ENCODE measurements at regions not wholly inside any gene's neighbourhood (a gene's known extent, or its start where the extent isn't known, plus 50 kb on each side); places are given as distances from the start of the nearest gene placed in this dataset.

DNA sequence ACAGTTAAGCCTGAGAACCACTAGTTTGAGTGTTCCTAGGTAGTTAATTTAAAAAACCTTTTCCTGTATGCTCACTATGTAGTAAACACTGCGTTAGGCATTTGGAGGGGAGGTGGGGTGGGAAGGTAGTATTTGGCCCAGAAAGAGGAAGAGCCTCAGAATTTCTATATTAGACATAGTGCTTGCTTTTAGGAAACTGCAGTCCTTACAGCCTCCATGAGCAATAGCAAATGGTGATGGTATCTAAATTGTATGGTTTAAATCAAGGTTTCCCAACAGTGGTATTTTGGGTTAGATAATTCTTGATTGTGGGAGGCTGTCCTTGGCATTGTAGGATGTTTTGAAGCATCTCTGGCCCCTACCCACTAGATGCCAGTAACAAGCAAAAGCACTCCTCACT, 61.5 kb upstream of the RIPOR2 start:
- H3K9me3 ChIP-seq (ENCODE audit: low read depth, low read length), result no peaks in the 10 kb centered on the region
- TF ChIP-seq, protein P1, sequence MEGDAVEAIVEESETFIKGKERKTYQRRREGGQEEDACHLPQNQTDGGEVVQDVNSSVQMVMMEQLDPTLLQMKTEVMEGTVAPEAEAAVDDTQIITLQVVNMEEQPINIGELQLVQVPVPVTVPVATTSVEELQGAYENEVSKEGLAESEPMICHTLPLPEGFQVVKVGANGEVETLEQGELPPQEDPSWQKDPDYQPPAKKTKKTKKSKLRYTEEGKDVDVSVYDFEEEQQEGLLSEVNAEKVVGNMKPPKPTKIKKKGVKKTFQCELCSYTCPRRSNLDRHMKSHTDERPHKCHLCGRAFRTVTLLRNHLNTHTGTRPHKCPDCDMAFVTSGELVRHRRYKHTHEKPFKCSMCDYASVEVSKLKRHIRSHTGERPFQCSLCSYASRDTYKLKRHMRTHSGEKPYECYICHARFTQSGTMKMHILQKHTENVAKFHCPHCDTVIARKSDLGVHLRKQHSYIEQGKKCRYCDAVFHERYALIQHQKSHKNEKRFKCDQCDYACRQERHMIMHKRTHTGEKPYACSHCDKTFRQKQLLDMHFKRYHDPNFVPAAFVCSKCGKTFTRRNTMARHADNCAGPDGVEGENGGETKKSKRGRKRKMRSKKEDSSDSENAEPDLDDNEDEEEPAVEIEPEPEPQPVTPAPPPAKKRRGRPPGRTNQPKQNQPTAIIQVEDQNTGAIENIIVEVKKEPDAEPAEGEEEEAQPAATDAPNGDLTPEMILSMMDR (IDR thresholded peaks at IDR 0.05; ENCODE audit: extremely low read depth, low read depth, low read length), result no peak
- H2AFZ ChIP-seq (ENCODE audit: low read length), result no peak overlapping the region
- no peak overlapping the region for H3K4me3 ChIP-seq (ENCODE audit: insufficient read depth, low read length)
- DNase-seq (ENCODE audit: insufficient read length, low spot score, missing footprints), result no peak
- H3K36me3 ChIP-seq (ENCODE audit: insufficient read depth, low read length), result no peaks in the 10 kb centered on the region
- no peaks in the 10 kb centered on the region for H3K27me3 ChIP-seq (ENCODE audit: insufficient read depth, low read length)
- no peaks in the 10 kb centered on the region for H4K20me1 ChIP-seq (ENCODE audit: insufficient read depth, low read length)
- no peak overlapping the region for H3K27ac ChIP-seq (ENCODE audit: low read depth, low read length)
- H3K4me2 ChIP-seq (ENCODE audit: insufficient read depth, low read length), result no peak overlapping the region
- no peaks in the 10 kb centered on the region for H3K79me2 ChIP-seq (ENCODE audit: insufficient read depth, low read length)
- H3K4me1 ChIP-seq (ENCODE audit: insufficient read depth, low read length), result no peaks in the 10 kb centered on the region

DNA sequence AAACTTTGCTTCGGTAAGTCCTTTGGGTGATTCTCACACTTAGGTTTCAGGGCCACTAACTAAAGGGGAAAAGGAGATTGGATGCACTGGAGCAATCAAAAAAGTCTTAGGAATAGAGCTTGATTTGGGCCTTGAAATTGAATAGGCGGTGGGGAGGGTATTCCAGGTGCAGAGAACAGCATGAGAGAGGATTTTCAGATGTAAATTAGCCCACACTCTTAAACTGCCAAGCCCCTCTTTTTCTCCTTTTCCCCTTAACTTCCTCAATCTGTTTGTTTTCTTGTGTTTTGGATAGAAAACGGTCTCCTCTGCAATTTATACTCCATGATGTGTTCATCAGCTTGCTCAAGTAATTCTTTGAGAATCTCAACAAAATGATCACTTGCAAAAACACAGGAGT, 62.1 kb upstream of the RIPOR2 start:
- Histone ChIP-seq H3K4me2 (ENCODE audit: insufficient read depth, low read length) (no peak overlapping the region), H3K79me2 (ENCODE audit: insufficient read depth, low read length) (no peaks in the 10 kb centered on the region), H2AFZ (ENCODE audit: low read length) (no peak overlapping the region), H3K27ac (ENCODE audit: low read depth, low read length) (no peak overlapping the region), H3K4me1 (ENCODE audit: insufficient read depth, low read length) (no peaks in the 10 kb centered on the region), H4K20me1 (ENCODE audit: insufficient read depth, low read length) (no peaks in the 10 kb centered on the region), H3K4me3 (ENCODE audit: insufficient read depth, low read length) (no peak overlapping the region), H3K36me3 (ENCODE audit: insufficient read depth, low read length) (no peaks in the 10 kb centered on the region), H3K9me3 (ENCODE audit: low read depth, low read length) (no peaks in the 10 kb centered on the region), H3K27me3 (ENCODE audit: insufficient read depth, low read length) (no peaks in the 10 kb centered on the region)
- no peak for DNase-seq (ENCODE audit: insufficient read length, low spot score, missing footprints)
- TF ChIP-seq, protein P1 (IDR thresholded peaks at IDR 0.05; ENCODE audit: extremely low read depth, low read depth, low read length), result no peak

DNA sequence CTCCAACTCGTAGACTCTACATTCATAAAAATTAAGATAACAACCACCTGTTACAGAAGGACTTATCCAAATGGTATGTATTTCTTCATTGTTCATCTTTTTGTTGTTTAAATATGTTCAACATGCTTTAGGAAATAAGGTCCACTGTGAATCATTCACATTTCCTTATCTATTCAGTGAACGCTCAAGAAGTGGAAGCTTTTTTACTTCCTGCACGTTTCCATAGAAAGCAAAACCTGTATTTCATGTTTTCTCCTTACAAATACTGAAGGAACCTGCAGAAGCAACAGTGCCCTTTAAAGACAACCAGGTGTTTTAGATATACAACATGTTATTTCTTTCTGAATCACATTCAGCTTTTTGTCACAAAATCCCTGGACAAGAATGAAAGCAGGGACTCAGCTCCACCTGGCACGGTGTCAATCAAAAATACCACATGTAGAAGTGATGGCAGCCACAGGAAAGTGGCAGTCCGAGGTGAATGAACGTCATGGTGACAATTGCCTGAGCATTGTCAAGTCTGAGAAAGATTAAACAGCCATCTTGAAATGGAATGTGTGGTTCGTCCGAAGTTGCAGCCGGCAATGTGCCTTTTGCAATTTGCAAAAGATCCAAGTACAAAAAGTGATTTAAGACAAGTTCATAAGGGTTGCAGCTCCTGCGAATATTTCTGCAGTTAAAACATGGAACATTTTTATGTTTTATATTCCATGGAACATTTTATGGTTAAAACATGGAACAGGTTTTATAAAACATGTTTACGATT, 66.7 kb upstream of the RIPOR2 start:
- Histone ChIP-seq H3K79me2 (ENCODE audit: insufficient read depth, low read length) (no peaks in the 10 kb centered on the region), H2AFZ (ENCODE audit: low read length) (no peak overlapping the region), H3K4me3 (ENCODE audit: insufficient read depth, low read length) (no peak overlapping the region), H3K27ac (ENCODE audit: low read depth, low read length) (no peak overlapping the region), H3K4me1 (ENCODE audit: insufficient read depth, low read length) (peaks cover 10% of the 10 kb centered on the region), H4K20me1 (ENCODE audit: insufficient read depth, low read length) (no peaks in the 10 kb centered on the region), H3K9me3 (ENCODE audit: low read depth, low read length) (no peaks in the 10 kb centered on the region), H3K27me3 (ENCODE audit: insufficient read depth, low read length) (no peaks in the 10 kb centered on the region), H3K4me2 (ENCODE audit: insufficient read depth, low read length) (no peak overlapping the region), H3K36me3 (ENCODE audit: insufficient read depth, low read length) (no peaks in the 10 kb centered on the region)
- DNase-seq (ENCODE audit: insufficient read length, low spot score, missing footprints), result no peak
- TF ChIP-seq, protein P1 (IDR thresholded peaks at IDR 0.05; ENCODE audit: extremely low read depth, low read depth, low read length), result no peak

DNA sequence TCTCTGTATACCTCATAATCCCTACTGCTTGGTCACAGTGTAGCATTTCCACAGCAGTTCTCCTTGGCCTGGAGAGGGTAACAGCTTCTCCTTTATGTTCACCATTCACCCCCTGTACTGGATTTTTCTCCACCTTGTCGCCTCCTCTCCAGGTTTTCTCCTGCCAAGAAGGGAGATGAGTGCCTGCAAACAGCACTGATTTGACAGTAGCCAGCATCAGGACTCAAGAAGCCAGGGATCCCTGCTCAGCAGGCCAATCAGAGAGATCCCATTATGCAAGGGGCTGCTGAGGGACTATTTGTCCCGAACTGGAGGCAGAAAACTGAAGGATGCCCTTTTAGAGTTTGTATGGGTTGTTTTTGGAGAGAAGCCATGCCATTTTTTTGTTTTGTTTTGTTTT, 68.6 kb upstream of the RIPOR2 start:
- H2AFZ ChIP-seq (ENCODE audit: low read length), result no peak overlapping the region
- H4K20me1 ChIP-seq (ENCODE audit: insufficient read depth, low read length), result no peaks in the 10 kb centered on the region
- no peaks in the 10 kb centered on the region for H3K27me3 ChIP-seq (ENCODE audit: insufficient read depth, low read length)
- H3K4me2 ChIP-seq (ENCODE audit: insufficient read depth, low read length), result no peak overlapping the region
- H3K4me3 ChIP-seq (ENCODE audit: insufficient read depth, low read length), result no peak overlapping the region
- no peak for DNase-seq (ENCODE audit: insufficient read length, low spot score, missing footprints)
- no peak overlapping the region for H3K27ac ChIP-seq (ENCODE audit: low read depth, low read length)
- H3K4me1 ChIP-seq (ENCODE audit: insufficient read depth, low read length), result peaks cover 10% of the 10 kb centered on the region
- no peaks in the 10 kb centered on the region for H3K79me2 ChIP-seq (ENCODE audit: insufficient read depth, low read length)
- TF ChIP-seq, protein P1 (IDR thresholded peaks at IDR 0.05; ENCODE audit: extremely low read depth, low read depth, low read length), result no peak
- H3K9me3 ChIP-seq (ENCODE audit: low read depth, low read length), result no peaks in the 10 kb centered on the region
- no peaks in the 10 kb centered on the region for H3K36me3 ChIP-seq (ENCODE audit: insufficient read depth, low read length)

Data from osteoblast (primary cell).